SK-N-SH treated with all-trans-retinoic acid at 6 μM for 48 hours (cell line): ENCODE measurements at regions not wholly inside any gene's neighbourhood (a gene's known extent, or its start where the extent isn't known, plus 50 kb on each side); places are given as distances from the start of the nearest gene placed in this dataset.

ENCODE experiments used
- ATAC-seq: fragments of 200-7000 bp; cut with Tn5 transposase; 3 replicates; pipeline ENCODE4 v1.9.1; 2020; ENCODE audit warnings: mild to moderate bottlenecking, moderate library complexity
- ARNTL ChIP-seq: fragments of 450-650 bp; formaldehyde crosslinking; IDR thresholded peaks from 2 replicates; pipeline ENCODE4 v1.5.0; 2020; ENCODE audit warnings: low read depth, mild to moderate bottlenecking, moderate library complexity, borderline replicate concordance
- BACH2 ChIP-seq: fragments of 250-450 bp; sonication (Bioruptor Pico); IDR thresholded peaks from 2 replicates; pipeline ENCODE4 v1.9.0; 2021; ENCODE audit warnings: mild to moderate bottlenecking, borderline replicate concordance
- CREB5 ChIP-seq: fragments of 250-450 bp; sonication (Bioruptor Pico); IDR thresholded peaks from 2 replicates; pipeline ENCODE4 v1.5.1; 2020; ENCODE audit warnings: low read depth, mild to moderate bottlenecking, moderate library complexity
- CSDC2 ChIP-seq: fragments of 250-450 bp; sonication (Bioruptor Pico); IDR thresholded peaks from 2 replicates; pipeline ENCODE4 v1.5.0; 2020; ENCODE audit warnings: mild to moderate bottlenecking, moderate library complexity
- CSRNP3 ChIP-seq: fragments of 250-450 bp; sonication (Bioruptor Pico); IDR thresholded peaks from 2 replicates; pipeline ENCODE4 v1.5.1; 2021; ENCODE audit warnings: mild to moderate bottlenecking, moderate library complexity
- ESRRG ChIP-seq: fragments of 250-450 bp; sonication (Bioruptor Pico); IDR thresholded peaks from 2 replicates; pipeline ENCODE4 v1.6.1; 2021; ENCODE audit warnings: mild to moderate bottlenecking
- GLIS3 ChIP-seq: fragments of 250-450 bp; sonication (Bioruptor Pico); IDR thresholded peaks from 2 replicates; pipeline ENCODE4 v1.5.0; 2020; ENCODE audit warnings: mild to moderate bottlenecking, moderate library complexity
- ISL1 ChIP-seq: fragments of 250-450 bp; sonication (Bioruptor Pico); IDR thresholded peaks from 2 replicates; pipeline ENCODE4 v2.1.2; 2022; ENCODE audit warnings: mild to moderate bottlenecking, moderate library complexity
- OSR1 ChIP-seq: fragments of 250-450 bp; sonication (Bioruptor Pico); IDR thresholded peaks from 2 replicates; pipeline ENCODE4 v1.8.0; 2022; ENCODE audit warnings: moderate library complexity, mild to moderate bottlenecking, inconsistent platforms
- PATZ1 ChIP-seq: fragments of 250-450 bp; sonication (Bioruptor Pico); IDR thresholded peaks from 2 replicates; pipeline ENCODE4 v1.8.0; 2020; ENCODE audit warnings: mild to moderate bottlenecking, moderate library complexity, borderline replicate concordance
- POU6F1 ChIP-seq: fragments of 250-450 bp; sonication (Bioruptor Pico); IDR thresholded peaks from 2 replicates; pipeline ENCODE4 v1.8.0; 2021; ENCODE audit warnings: low read depth, mild to moderate bottlenecking, moderate library complexity, borderline replicate concordance
- PPARA ChIP-seq: fragments of 250-450 bp; sonication (Bioruptor Pico); IDR thresholded peaks from 2 replicates; pipeline ENCODE4 v1.5.0; 2020; ENCODE audit warnings: mild to moderate bottlenecking, borderline replicate concordance
- RARB ChIP-seq: fragments of 250-450 bp; sonication (Bioruptor Pico); IDR thresholded peaks from 2 replicates; pipeline ENCODE4 v1.8.0; 2021; ENCODE audit warnings: mild to moderate bottlenecking, moderate library complexity
- SNAI2 ChIP-seq: fragments of 250-450 bp; sonication (Bioruptor Pico); IDR thresholded peaks from 2 replicates; pipeline ENCODE4 v1.5.0; 2020; ENCODE audit warnings: mild to moderate bottlenecking, moderate library complexity
- TCF4 ChIP-seq: fragments of 250-450 bp; sonication (Bioruptor Pico); IDR thresholded peaks from 2 replicates; pipeline ENCODE4 v1.8.0; 2021; ENCODE audit warnings: mild to moderate bottlenecking, moderate library complexity, borderline replicate concordance
- TOX ChIP-seq: fragments of 250-450 bp; sonication (Bioruptor Pico); IDR thresholded peaks from 2 replicates; pipeline ENCODE4 v1.8.0; 2021; ENCODE audit warnings: mild to moderate bottlenecking, moderate library complexity, borderline replicate concordance
- TSHZ2 ChIP-seq: fragments of 250-450 bp; sonication (Bioruptor Pico); IDR thresholded peaks from 2 replicates; pipeline ENCODE4 v1.5.0; 2020; ENCODE audit warnings: mild to moderate bottlenecking, moderate library complexity
- ZC3H10 ChIP-seq: fragments of 250-450 bp; sonication (Bioruptor Pico); IDR thresholded peaks from 2 replicates; pipeline ENCODE4 v1.5.1; 2021; ENCODE audit warnings: mild to moderate bottlenecking, moderate library complexity
- ZFP3 ChIP-seq: fragments of 250-450 bp; sonication (Bioruptor Pico); IDR thresholded peaks from 2 replicates; pipeline ENCODE4 v1.5.0; 2020; ENCODE audit warnings: mild to moderate bottlenecking, moderate library complexity
- ZNF565 ChIP-seq: fragments of 450-650 bp; formaldehyde crosslinking; conservative IDR thresholded peaks from 2 replicates; pipeline ENCODE4 v1.5.0; 2020; ENCODE audit warnings: low read depth, mild to moderate bottlenecking, moderate library complexity
- ZNF70 ChIP-seq: fragments of 450-650 bp; formaldehyde crosslinking; IDR thresholded peaks from 2 replicates; pipeline ENCODE4 v1.5.0; 2020; ENCODE audit warnings: mild to moderate bottlenecking, moderate library complexity
- ZNF8 ChIP-seq: fragments of 450-650 bp; formaldehyde crosslinking; IDR thresholded peaks from 2 replicates; pipeline ENCODE4 v1.5.0; 2020; ENCODE audit warnings: mild to moderate bottlenecking, moderate library complexity

GRCh38 chr2:41847744-41848441 lies 199.9 kb upstream of the PKDCC start:
- no peak for TF ChIP-seq CREB5
- TF ChIP-seq CSDC2, result no peak
- no peak for TF ChIP-seq OSR1
- no peak for TF ChIP-seq ISL1 (CRISPR knock-in tag)
- no peak for TF ChIP-seq PATZ1
- no peak for TF ChIP-seq TCF4
- TF ChIP-seq POU6F1 (CRISPR knock-in tag), result no peak
- no peak for TF ChIP-seq ARNTL (CRISPR knock-in tag)
- no peak for TF ChIP-seq ZNF8
- no peak for TF ChIP-seq RARB (CRISPR knock-in tag)
- TF ChIP-seq CSRNP3 (CRISPR knock-in tag), result no peak
- TF ChIP-seq PPARA (CRISPR knock-in tag), result no peak
- no peak for TF ChIP-seq ZNF565 (CRISPR knock-in tag)
- TF ChIP-seq ZNF70, result no peak
- TF ChIP-seq ESRRG (CRISPR knock-in tag), result no peak
- no peak for TF ChIP-seq GLIS3
- no peak for TF ChIP-seq BACH2 (CRISPR knock-in tag)
- no peak for TF ChIP-seq TOX (CRISPR knock-in tag)
- TF ChIP-seq TSHZ2, result no peak
- no peak for ATAC-seq

GRCh38 chr2:41851554-41851953 lies 196.3 kb upstream of the PKDCC start:
- TF ChIP-seq ESRRG (CRISPR knock-in tag) (no peak), SNAI2 (CRISPR knock-in tag) (no peak), CREB5 (no peak), RARB (CRISPR knock-in tag) (no peak), OSR1 (no peak), ZFP3 (CRISPR knock-in tag) (no peak), PATZ1 (no peak), TOX (CRISPR knock-in tag) (no peak), ZC3H10 (CRISPR knock-in tag) (no peak), GLIS3 (no peak), CSRNP3 (CRISPR knock-in tag) (no peak)
- no peak for ATAC-seq
